ENCODE measurements at regions not wholly inside any gene's neighbourhood (a gene's known extent, or its start where the extent isn't known, plus 50 kb on each side); places are given as distances from the start of the nearest gene placed in this dataset.

DNA sequence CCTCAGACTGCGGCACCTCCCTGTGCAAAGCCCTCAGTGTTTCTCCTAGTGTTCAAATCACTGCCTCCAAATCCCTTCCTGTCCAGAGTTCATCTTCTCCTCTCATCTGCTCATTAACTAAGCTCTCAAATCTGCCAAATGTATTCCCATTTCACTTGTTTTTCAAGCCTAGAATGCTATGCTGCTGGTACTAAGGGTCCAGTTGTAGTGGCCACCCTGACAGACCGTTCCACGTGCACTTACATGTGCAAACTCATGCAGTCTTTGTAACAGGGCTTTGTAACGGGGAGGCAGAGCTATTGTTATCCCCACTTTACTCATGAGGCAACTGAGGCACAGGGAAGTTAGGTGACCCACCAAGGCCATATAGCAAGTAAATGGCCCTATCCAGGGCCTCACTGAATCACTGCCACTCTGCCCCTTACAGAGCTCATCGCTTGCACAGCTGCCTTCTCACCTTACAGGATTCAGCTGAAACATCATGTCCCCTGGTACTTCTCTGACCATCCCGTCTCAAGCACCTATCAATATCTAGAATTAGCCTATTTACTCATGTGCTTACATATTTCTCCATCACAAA lies 153.0 kb upstream of the PDE1C start:
- TF ChIP-seq, protein P1, sequence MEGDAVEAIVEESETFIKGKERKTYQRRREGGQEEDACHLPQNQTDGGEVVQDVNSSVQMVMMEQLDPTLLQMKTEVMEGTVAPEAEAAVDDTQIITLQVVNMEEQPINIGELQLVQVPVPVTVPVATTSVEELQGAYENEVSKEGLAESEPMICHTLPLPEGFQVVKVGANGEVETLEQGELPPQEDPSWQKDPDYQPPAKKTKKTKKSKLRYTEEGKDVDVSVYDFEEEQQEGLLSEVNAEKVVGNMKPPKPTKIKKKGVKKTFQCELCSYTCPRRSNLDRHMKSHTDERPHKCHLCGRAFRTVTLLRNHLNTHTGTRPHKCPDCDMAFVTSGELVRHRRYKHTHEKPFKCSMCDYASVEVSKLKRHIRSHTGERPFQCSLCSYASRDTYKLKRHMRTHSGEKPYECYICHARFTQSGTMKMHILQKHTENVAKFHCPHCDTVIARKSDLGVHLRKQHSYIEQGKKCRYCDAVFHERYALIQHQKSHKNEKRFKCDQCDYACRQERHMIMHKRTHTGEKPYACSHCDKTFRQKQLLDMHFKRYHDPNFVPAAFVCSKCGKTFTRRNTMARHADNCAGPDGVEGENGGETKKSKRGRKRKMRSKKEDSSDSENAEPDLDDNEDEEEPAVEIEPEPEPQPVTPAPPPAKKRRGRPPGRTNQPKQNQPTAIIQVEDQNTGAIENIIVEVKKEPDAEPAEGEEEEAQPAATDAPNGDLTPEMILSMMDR (IDR thresholded peaks at IDR 0.05 in 4 of 5, conservative IDR thresholded peaks at IDR 0.05 in 1 of 5), result no peak
- no peak for TF ChIP-seq POLR2A (IDR thresholded peaks at IDR 0.05)

All from gastrocnemius medialis (tissue), 4 donors.